HL-60/S4 treated with retinoic acid at 250 ng/mL for 4 days and 3 days (cell line): ENCODE measurements at regions not wholly inside any gene's neighbourhood (a gene's known extent, or its start where the extent isn't known, plus 50 kb on each side); places are given as distances from the start of the nearest gene placed in this dataset.
"Not testable (repeated sequence)": the region's sequence is repeated elsewhere in the genome, so short reads cannot be mapped to it uniquely, and the experiment has no call there.

Source experiments
- in situ Hi-C: fragments of 300-500 bp; cut with MboI; formaldehyde crosslinking; loops from 2 replicates; pipeline ENCODE4 v1.7.0; 2022; ENCODE audit warnings: low sequenced_read_pairs

GRCh38 chr6:28621268-28621667 is 95.6 kb downstream of the GPX5 start:
- in situ Hi-C loops, result not testable (repeated sequence)

- in situ Hi-C loops, result not testable (repeated sequence)
Observed at GRCh38 chr6:28623242-28623641, 97.6 kb downstream of the GPX5 start.

GRCh38 chr6:28626386-28626785 is 100.7 kb downstream of the GPX5 start:
- in situ Hi-C loops, result not testable (repeated sequence)

- in situ Hi-C loops, result no loop called here
Observed at GRCh38 chr6:28632326-28632851, 106.7 kb downstream of the GPX5 start.

GRCh38 chr6:28633445-28634215 is 107.9 kb downstream of the GPX5 start:
- in situ Hi-C loops, result no loop called here

- in situ Hi-C loops, result no loop called here
Observed at GRCh38 chr6:28634411-28634760, 108.7 kb downstream of the GPX5 start.

- in situ Hi-C loops, result no loop called here
Observed at GRCh38 chr6:28634761-28635546, 109.3 kb downstream of the GPX5 start.

- in situ Hi-C loops, result no loop called here
Observed at GRCh38 chr6:28635547-28636158, 110.0 kb downstream of the GPX5 start.

- in situ Hi-C loops, result no loop called here
Observed at GRCh38 chr6:28638787-28639430, 113.2 kb downstream of the GPX5 start.

- in situ Hi-C loops, result not testable (repeated sequence)
Observed at GRCh38 chr6:28639445-28640290, 114.0 kb downstream of the GPX5 start.

GRCh38 chr6:28643017-28643740 is 117.5 kb downstream of the GPX5 start:
- in situ Hi-C loops, result no loop called here

GRCh38 chr6:28646650-28647049 is 121.0 kb downstream of the GPX5 start:
- in situ Hi-C loops, result no loop called here

GRCh38 chr6:28648035-28648877 is 122.6 kb downstream of the GPX5 start:
- in situ Hi-C loops, result no loop called here

- in situ Hi-C loops, result no loop called here
Observed at GRCh38 chr6:28648878-28649375, 123.2 kb downstream of the GPX5 start.

- in situ Hi-C loops, result no loop called here
Observed at GRCh38 chr6:28651161-28651560, 125.5 kb downstream of the GPX5 start.

GRCh38 chr6:28653876-28654275 is 128.2 kb downstream of the GPX5 start:
- in situ Hi-C loops, result no loop called here

GRCh38 chr6:28655164-28655563 is 129.5 kb downstream of the GPX5 start:
- in situ Hi-C loops, result no loop called here

- in situ Hi-C loops, result no loop called here
Observed at GRCh38 chr6:28656715-28657114, 131.0 kb downstream of the GPX5 start.
